Vagina (tissue), 2 donors: ENCODE measurements at regions not wholly inside any gene's neighbourhood (a gene's known extent, or its start where the extent isn't known, plus 50 kb on each side); places are given as distances from the start of the nearest gene placed in this dataset.

ENCODE experiments used
- POLR2A ChIP-seq, 2 donors: fragments of 450-650 bp; IDR thresholded peaks; one replicate each; pipeline ENCODE4 v1.6.1; 2017; ENCODE audit warnings: antibody characterized with exemption in 2 of 2, mild to moderate bottlenecking in 2 of 2, moderate library complexity in 2 of 2
- TF ChIP-seq, protein P1 (sequence below), 3 experiments: fragments of 450-650 bp in 2 of 3; fragments of 200-600 bp in 1 of 3; sonication (generic) in 1 of 3; IDR thresholded peaks; one replicate each; pipeline ENCODE4 v1.5.1; 2017 to 2019; ENCODE audit warnings: antibody characterized with exemption in 3 of 3, mild to moderate bottlenecking in 2 of 3, moderate library complexity in 2 of 3

DNA sequence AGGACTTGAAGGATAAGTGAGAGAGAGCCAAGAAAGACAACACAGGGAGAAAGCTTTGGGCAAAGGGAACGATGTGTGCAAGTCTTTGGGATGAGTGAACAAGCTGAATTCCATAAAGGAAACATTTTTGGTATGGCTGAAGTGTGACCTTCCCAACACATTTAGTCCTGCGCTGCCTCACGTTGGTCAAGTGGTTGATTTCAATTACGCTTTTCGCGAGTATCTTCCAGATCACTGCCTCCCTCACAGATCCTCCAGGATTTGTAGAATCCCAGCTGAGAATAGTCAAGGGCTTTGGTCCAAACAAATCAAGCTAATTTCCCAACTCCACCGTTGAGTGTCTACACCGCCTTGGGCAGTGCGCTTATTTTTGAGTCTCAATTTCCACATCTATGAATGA is 338.4 kb upstream of the ADAMTS9 start:
- TF ChIP-seq, protein P1, sequence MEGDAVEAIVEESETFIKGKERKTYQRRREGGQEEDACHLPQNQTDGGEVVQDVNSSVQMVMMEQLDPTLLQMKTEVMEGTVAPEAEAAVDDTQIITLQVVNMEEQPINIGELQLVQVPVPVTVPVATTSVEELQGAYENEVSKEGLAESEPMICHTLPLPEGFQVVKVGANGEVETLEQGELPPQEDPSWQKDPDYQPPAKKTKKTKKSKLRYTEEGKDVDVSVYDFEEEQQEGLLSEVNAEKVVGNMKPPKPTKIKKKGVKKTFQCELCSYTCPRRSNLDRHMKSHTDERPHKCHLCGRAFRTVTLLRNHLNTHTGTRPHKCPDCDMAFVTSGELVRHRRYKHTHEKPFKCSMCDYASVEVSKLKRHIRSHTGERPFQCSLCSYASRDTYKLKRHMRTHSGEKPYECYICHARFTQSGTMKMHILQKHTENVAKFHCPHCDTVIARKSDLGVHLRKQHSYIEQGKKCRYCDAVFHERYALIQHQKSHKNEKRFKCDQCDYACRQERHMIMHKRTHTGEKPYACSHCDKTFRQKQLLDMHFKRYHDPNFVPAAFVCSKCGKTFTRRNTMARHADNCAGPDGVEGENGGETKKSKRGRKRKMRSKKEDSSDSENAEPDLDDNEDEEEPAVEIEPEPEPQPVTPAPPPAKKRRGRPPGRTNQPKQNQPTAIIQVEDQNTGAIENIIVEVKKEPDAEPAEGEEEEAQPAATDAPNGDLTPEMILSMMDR (IDR thresholded peaks at IDR 0.05), result no peak
- TF ChIP-seq POLR2A (IDR thresholded peaks at IDR 0.05), result no peak
